ENCODE measurements at regions not wholly inside any gene's neighbourhood (a gene's known extent, or its start where the extent isn't known, plus 50 kb on each side); places are given as distances from the start of the nearest gene placed in this dataset.

- POLR2A ChIA-PET (ENCODE audit: unreplicated experiment), result no interaction called here
- DNase-seq, result no peak
Measured at GRCh38 chr6:168985705-168986104, 267.9 kb downstream of the THBS2 start.

GRCh38 chr6:168983925-168984324 lies 269.7 kb downstream of the THBS2 start:
- CTCF ChIA-PET, result no interaction called here
- no peak for TF ChIP-seq EZH2 (IDR thresholded peaks at IDR 0.05; ENCODE audit: low read depth)
- no peak for TF ChIP-seq CTCF (conservative IDR thresholded peaks at IDR 0.05)
- BruUV-seq (replicated peaks), result no TSS peak

More at GRCh38 chr6:168985705-168986104, 267.9 kb downstream of the THBS2 start:
- no TSS peak for BruUV-seq (replicated peaks)
- Histone ChIP-seq H3K36me3 (ENCODE audit: low read depth) (no peaks in the 10 kb centered on the region), H3K27me3 (ENCODE audit: insufficient read depth, low read depth) (0 out of 2 replicates have a peak, but pooled peaks cover 6% of the 10 kb centered on the region), H3K9me3 (ENCODE audit: insufficient read depth, low read depth) (no peaks in the 10 kb centered on the region), H3K9me2 (ENCODE audit: insufficient read depth) (no peaks in the 10 kb centered on the region; the same call in 1 of the 2 replicates), H3K4me1 (replicated peaks; ENCODE audit: insufficient read depth) (no peaks in the 10 kb centered on the region), H3K4me2 (no peak overlapping the region), H3K27ac (no peak overlapping the region), H4K20me1 (ENCODE audit: insufficient read depth) (no peaks in the 10 kb centered on the region), H3K4me3 (no peak overlapping the region), H3K79me2 (ENCODE audit: low read depth) (no peaks in the 10 kb centered on the region), H3F3A (ENCODE audit: insufficient read depth, low read depth) (no peaks in the 10 kb centered on the region), H2AFZ (no peak overlapping the region)
- CTCF ChIA-PET, result no interaction called here
- TF ChIP-seq EZH2 (IDR thresholded peaks at IDR 0.05; ENCODE audit: low read depth), result no peak
- no peak for TF ChIP-seq CTCF (conservative IDR thresholded peaks at IDR 0.05)
- intact Hi-C loops (cut with micrococcal nuclease; ENCODE audit: unreplicated experiment), result no loop called here

GRCh38 chr6:168981187-168981586 lies 272.5 kb downstream of the THBS2 start:
- Histone ChIP-seq H3K4me1 (replicated peaks; ENCODE audit: insufficient read depth) (no peaks in the 10 kb centered on the region), H3K9me2 (ENCODE audit: insufficient read depth) (no peaks in the 10 kb centered on the region; the same call in 1 of the 2 replicates), H3K79me2 (ENCODE audit: low read depth) (no peaks in the 10 kb centered on the region), H3K4me3 (no peak overlapping the region), H2AFZ (no peak overlapping the region), H3K36me3 (ENCODE audit: low read depth) (no peaks in the 10 kb centered on the region), H3F3A (ENCODE audit: insufficient read depth, low read depth) (no peaks in the 10 kb centered on the region), H3K9me3 (ENCODE audit: insufficient read depth, low read depth) (no peaks in the 10 kb centered on the region), H4K20me1 (ENCODE audit: insufficient read depth) (no peaks in the 10 kb centered on the region), H3K4me2 (no peak overlapping the region), H3K27ac (no peak overlapping the region), H3K27me3 (ENCODE audit: insufficient read depth, low read depth) (no peaks in the 10 kb centered on the region)
- TF ChIP-seq EZH2 (IDR thresholded peaks at IDR 0.05; ENCODE audit: low read depth) (no peak), CTCF (conservative IDR thresholded peaks at IDR 0.05) (no peak)
- intact Hi-C loops (cut with micrococcal nuclease; ENCODE audit: unreplicated experiment), result no loop called here
- no TSS peak for BruUV-seq (replicated peaks)
- no peak for DNase-seq
- POLR2A ChIA-PET (ENCODE audit: unreplicated experiment), result no interaction called here
- CTCF ChIA-PET, result no interaction called here

More at GRCh38 chr6:168983925-168984324, 269.7 kb downstream of the THBS2 start:
- Histone ChIP-seq H3K4me1 (replicated peaks; ENCODE audit: insufficient read depth) (no peaks in the 10 kb centered on the region), H4K20me1 (ENCODE audit: insufficient read depth) (no peaks in the 10 kb centered on the region), H3K36me3 (ENCODE audit: low read depth) (no peaks in the 10 kb centered on the region), H3K27ac (no peak overlapping the region), H2AFZ (no peak overlapping the region), H3F3A (ENCODE audit: insufficient read depth, low read depth) (no peaks in the 10 kb centered on the region), H3K79me2 (ENCODE audit: low read depth) (no peaks in the 10 kb centered on the region), H3K9me2 (ENCODE audit: insufficient read depth) (no peaks in the 10 kb centered on the region; the same call in 1 of the 2 replicates), H3K9me3 (ENCODE audit: insufficient read depth, low read depth) (no peaks in the 10 kb centered on the region), H3K4me3 (no peak overlapping the region), H3K4me2 (no peak overlapping the region), H3K27me3 (ENCODE audit: insufficient read depth, low read depth) (0 out of 2 replicates have a peak, but pooled peaks cover 6% of the 10 kb centered on the region)
- no peak for DNase-seq
- intact Hi-C loops (cut with micrococcal nuclease; ENCODE audit: unreplicated experiment), result no loop called here
- POLR2A ChIA-PET (ENCODE audit: unreplicated experiment), result no interaction called here
